Right lobe of liver (tissue), 4 donors: ENCODE measurements at regions not wholly inside any gene's neighbourhood (a gene's known extent, or its start where the extent isn't known, plus 50 kb on each side); places are given as distances from the start of the nearest gene placed in this dataset.

ENCODE experiments used
- CTCF ChIP-seq, 4 donors: fragments of 200-600 bp in 3 of 4; fragments of 450-650 bp in 1 of 4; IDR thresholded peaks; one replicate each; pipeline versions ENCODE4 v1.5.1 to v1.8.0; 2016 to 2022; ENCODE audit warnings: antibody characterized with exemption in 4 of 4, mild to moderate bottlenecking in 2 of 4
- POLR2A ChIP-seq: fragments of 450-650 bp; IDR thresholded peaks from one replicate; pipeline ENCODE4 v1.6.1; 2017; ENCODE audit warnings: antibody characterized with exemption, mild to moderate bottlenecking
- donor health status: DM: no; HTN: no; CAD: no.
- donor health status: DM: no; HTN: no; CAD: no.
- donor health status: DM: no; HTN: yes; CAD: no.

DNA sequence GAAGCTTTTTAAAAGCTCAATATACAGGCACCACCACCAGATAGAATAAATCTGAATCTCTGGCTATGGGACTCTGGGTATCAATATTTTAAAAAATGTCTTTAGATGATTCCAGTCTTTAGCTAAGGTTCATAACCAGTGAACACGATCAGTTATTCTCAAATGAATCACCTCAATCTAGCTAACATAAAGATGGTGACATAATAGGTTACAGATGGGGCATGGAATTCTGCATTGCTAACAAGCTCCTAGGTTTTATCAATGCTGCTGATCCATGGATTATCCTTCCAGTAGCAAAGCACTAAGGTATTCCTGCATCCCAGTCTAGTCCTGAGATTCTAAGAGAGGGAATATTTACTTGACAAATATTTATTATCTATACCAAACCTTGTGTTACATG, 415.5 kb upstream of the CDH11 start:
- no peak for TF ChIP-seq CTCF (IDR thresholded peaks at IDR 0.05)
- no peak for TF ChIP-seq POLR2A
